OCI-LY3 (cell line): ENCODE measurements at regions not wholly inside any gene's neighbourhood (a gene's known extent, or its start where the extent isn't known, plus 50 kb on each side); places are given as distances from the start of the nearest gene placed in this dataset.

Source experiments
- H2AFZ ChIP-seq: fragments of 200-600, 300-600 bp; shearing (Covaris generic); 2 replicates; pipeline ENCODE4 v1.6.0; 2014; ENCODE audit warnings: antibody characterized with exemption, low read depth, low read length
- H3K27ac ChIP-seq: fragments of 200-600, 300-600 bp; sonication (generic); 2 replicates; pipeline ENCODE4 v1.5.1; 2014; ENCODE audit warnings: mild to moderate bottlenecking, low read length, moderate library complexity, mixed read lengths
- H3K27me3 ChIP-seq: fragments of 200-600, 300-600 bp; sonication (generic); 2 replicates; pipeline ENCODE4 v1.6.1; 2014; ENCODE audit warnings: low read depth, low read length, mixed read lengths
- H3K36me3 ChIP-seq: fragments of 200-600, 300-600 bp; sonication (generic); replicated peaks from 2 replicates; pipeline ENCODE3; 2014; ENCODE audit warnings: low read depth, low read length, mixed read lengths
- H3K4me1 ChIP-seq: fragments of 300-600, 200-600 bp; sonication (generic); 2 replicates; pipeline ENCODE4 v1.6.1; 2014; ENCODE audit warnings: low read length, mixed read lengths
- H3K4me2 ChIP-seq: fragments of 200-600, 300-600 bp; sonication (generic); 2 replicates; pipeline ENCODE4 v1.6.1; 2014; ENCODE audit warnings: low read length, mixed read lengths
- H3K4me3 ChIP-seq: fragments of 300-600, 200-600 bp; sonication (generic); 2 replicates; pipeline ENCODE4 v1.5.1; 2014; ENCODE audit warnings: antibody characterized with exemption, mild to moderate bottlenecking, low read length, moderate library complexity
- H3K79me2 ChIP-seq: fragments of 300-600, 200-600 bp; shearing (Covaris generic); 2 replicates; pipeline ENCODE4 v1.6.1; 2014; ENCODE audit warnings: mild to moderate bottlenecking, low read length, mixed read lengths
- H3K9ac ChIP-seq: fragments of 300-600, 200-600 bp; shearing (Covaris generic); 2 replicates; pipeline ENCODE4 v1.6.0; 2014; ENCODE audit warnings: mild to moderate bottlenecking, low read length, moderate library complexity
- H3K9me3 ChIP-seq: fragments of 200-600, 300-600 bp; shearing (Covaris generic); 2 replicates; pipeline ENCODE4 v1.6.1; 2014; ENCODE audit warnings: low read length, mixed read lengths; ENCODE audit not compliant: insufficient read depth
- H4K20me1 ChIP-seq: fragments of 200-600, 300-600 bp; sonication (generic); 2 replicates; pipeline ENCODE4 v1.6.1; 2016; ENCODE audit warnings: low read length, mixed read lengths; ENCODE audit not compliant: insufficient read depth
- CTCF ChIP-seq: fragments of 200-600, 300-600 bp; sonication (generic); IDR thresholded peaks from 2 replicates; pipeline ENCODE4 v1.5.1; 2014; ENCODE audit warnings: antibody characterized with exemption, low read length, low read depth
- EZH2phosphoT487 ChIP-seq: fragments of 200-600 bp; shearing (Covaris generic); IDR thresholded peaks from 2 replicates; pipeline ENCODE4 v1.6.1; 2018; ENCODE audit warnings: antibody characterized with exemption, mixed run types, low read depth

DNA sequence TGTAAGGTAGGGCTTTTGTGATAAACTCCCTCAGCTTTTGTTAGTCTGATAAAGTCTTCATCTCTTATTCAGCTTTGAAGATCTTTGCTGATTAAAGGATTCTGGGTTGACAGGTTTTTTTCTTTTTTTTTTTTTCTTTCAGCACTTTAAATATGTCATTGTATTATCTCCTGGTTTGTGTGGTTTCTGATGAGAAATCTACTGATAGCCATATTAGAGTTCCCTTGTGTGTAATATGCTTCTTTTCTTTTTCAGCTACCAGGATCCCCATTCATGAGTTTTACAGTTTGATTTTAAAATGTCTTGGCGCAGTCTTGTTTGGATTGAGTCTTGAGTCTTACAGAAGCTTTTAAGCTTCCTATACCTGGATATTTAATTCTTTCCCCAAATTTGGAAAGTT, 504.5 kb downstream of the TLL1 start:
- peaks cover 16% of the 10 kb centered on the region; the same call in 1 of the 2 replicates for H3K9me3 ChIP-seq
- H3K4me1 ChIP-seq, result no peaks in the 10 kb centered on the region
- no peak overlapping the region for H3K9ac ChIP-seq
- no peak overlapping the region for H3K27ac ChIP-seq
- no peaks in the 10 kb centered on the region for H4K20me1 ChIP-seq
- no peaks in the 10 kb centered on the region for H3K36me3 ChIP-seq
- no peak overlapping the region for H2AFZ ChIP-seq
- H3K79me2 ChIP-seq, result no peaks in the 10 kb centered on the region
- no peaks in the 10 kb centered on the region for H3K27me3 ChIP-seq
- H3K4me2 ChIP-seq, result no peak overlapping the region
- TF ChIP-seq EZH2phosphoT487 (no peak), CTCF (no peak)
- no peak overlapping the region for H3K4me3 ChIP-seq

DNA sequence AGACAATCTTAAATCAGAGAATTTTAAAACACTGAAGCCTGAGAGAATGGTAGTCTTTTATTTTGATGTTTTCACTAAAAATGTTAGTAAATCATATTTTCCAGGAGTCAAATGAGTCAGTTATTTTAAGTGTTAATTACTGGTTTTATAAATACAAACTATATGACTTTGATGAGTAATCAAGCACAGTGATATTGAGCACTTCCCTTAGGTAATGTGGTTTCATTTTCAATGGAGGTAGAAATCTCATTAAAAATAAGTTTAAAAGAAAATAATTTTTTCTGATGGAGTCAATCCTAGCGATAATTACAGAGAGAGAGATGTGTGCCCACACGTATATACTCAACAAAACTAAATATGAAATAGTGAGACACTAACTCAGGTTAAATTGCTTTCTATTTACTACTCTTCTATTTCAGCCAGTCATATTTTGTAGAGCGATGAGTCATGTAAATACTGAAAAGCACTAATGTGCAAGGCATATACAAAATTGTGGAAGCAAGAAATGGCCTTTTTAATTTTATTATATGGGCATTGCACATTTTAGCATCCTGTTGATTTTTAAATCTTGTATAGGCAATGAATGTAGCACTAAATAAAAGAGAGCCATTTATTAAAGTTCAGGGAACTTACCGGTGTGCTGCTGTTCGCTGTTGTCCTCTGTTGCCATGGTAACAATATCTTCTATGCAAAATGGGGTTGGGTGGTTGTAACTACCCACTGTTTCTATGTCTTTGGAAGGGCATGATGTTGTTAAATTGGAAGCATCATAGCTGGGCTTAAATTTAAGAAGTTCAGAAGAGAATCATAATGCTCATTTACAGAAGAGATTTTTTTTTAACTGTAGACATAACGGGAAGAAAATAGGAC, 513.7 kb downstream of the TLL1 start:
- Histone ChIP-seq H3K4me3 (no peak overlapping the region), H3K27ac (no peak overlapping the region), H4K20me1 (no peaks in the 10 kb centered on the region), H3K36me3 (no peaks in the 10 kb centered on the region), H3K9ac (no peak overlapping the region), H3K4me1 (no peaks in the 10 kb centered on the region), H3K27me3 (no peaks in the 10 kb centered on the region), H3K4me2 (no peak overlapping the region), H3K9me3 (no peaks in the 10 kb centered on the region), H3K79me2 (no peaks in the 10 kb centered on the region), H2AFZ (no peak overlapping the region)
- TF ChIP-seq EZH2phosphoT487, result no peak

- H3K27me3 ChIP-seq, result no peaks in the 10 kb centered on the region
- H3K4me1 ChIP-seq, result no peaks in the 10 kb centered on the region
- no peaks in the 10 kb centered on the region for H4K20me1 ChIP-seq
- H3K36me3 ChIP-seq, result no peaks in the 10 kb centered on the region
- no peaks in the 10 kb centered on the region for H3K9me3 ChIP-seq
- no peak overlapping the region for H3K27ac ChIP-seq
- H3K4me3 ChIP-seq, result no peak overlapping the region
- TF ChIP-seq EZH2phosphoT487, result no peak
- no peak for TF ChIP-seq CTCF
- no peaks in the 10 kb centered on the region for H3K79me2 ChIP-seq
- H3K9ac ChIP-seq, result no peak overlapping the region
- H3K4me2 ChIP-seq, result no peak overlapping the region
- no peak overlapping the region for H2AFZ ChIP-seq
Measured at GRCh38 chr4:166391501-166391900, 518.5 kb downstream of the TLL1 start.

- Histone ChIP-seq H3K4me3 (no peak overlapping the region), H3K4me2 (no peak overlapping the region), H3K27ac (no peak overlapping the region), H2AFZ (no peak overlapping the region), H3K4me1 (no peaks in the 10 kb centered on the region), H3K9me3 (no peaks in the 10 kb centered on the region), H3K79me2 (no peaks in the 10 kb centered on the region), H3K36me3 (no peaks in the 10 kb centered on the region), H3K9ac (no peak overlapping the region), H4K20me1 (no peaks in the 10 kb centered on the region), H3K27me3 (no peaks in the 10 kb centered on the region)
- TF ChIP-seq EZH2phosphoT487, result no peak
- TF ChIP-seq CTCF, result no peak
Measured at GRCh38 chr4:166399021-166399420, 526.0 kb downstream of the TLL1 start.
